OCI-LY3 (cell line): ENCODE measurements at regions not wholly inside any gene's neighbourhood (a gene's known extent, or its start where the extent isn't known, plus 50 kb on each side); places are given as distances from the start of the nearest gene placed in this dataset.

Experiments used
- H2AFZ ChIP-seq: fragments of 200-600, 300-600 bp; shearing (Covaris generic); 2 replicates; pipeline ENCODE4 v1.6.0; 2014; ENCODE audit warnings: antibody characterized with exemption, low read depth, low read length
- H3K27ac ChIP-seq: fragments of 200-600, 300-600 bp; sonication (generic); 2 replicates; pipeline ENCODE4 v1.5.1; 2014; ENCODE audit warnings: mild to moderate bottlenecking, low read length, moderate library complexity, mixed read lengths
- H3K27me3 ChIP-seq: fragments of 200-600, 300-600 bp; sonication (generic); 2 replicates; pipeline ENCODE4 v1.6.1; 2014; ENCODE audit warnings: low read depth, low read length, mixed read lengths
- H3K36me3 ChIP-seq: fragments of 200-600, 300-600 bp; sonication (generic); replicated peaks from 2 replicates; pipeline ENCODE3; 2014; ENCODE audit warnings: low read depth, low read length, mixed read lengths
- H3K4me1 ChIP-seq: fragments of 300-600, 200-600 bp; sonication (generic); 2 replicates; pipeline ENCODE4 v1.6.1; 2014; ENCODE audit warnings: low read length, mixed read lengths
- H3K4me2 ChIP-seq: fragments of 200-600, 300-600 bp; sonication (generic); 2 replicates; pipeline ENCODE4 v1.6.1; 2014; ENCODE audit warnings: low read length, mixed read lengths
- H3K4me3 ChIP-seq: fragments of 300-600, 200-600 bp; sonication (generic); 2 replicates; pipeline ENCODE4 v1.5.1; 2014; ENCODE audit warnings: antibody characterized with exemption, mild to moderate bottlenecking, low read length, moderate library complexity
- H3K79me2 ChIP-seq: fragments of 300-600, 200-600 bp; shearing (Covaris generic); 2 replicates; pipeline ENCODE4 v1.6.1; 2014; ENCODE audit warnings: mild to moderate bottlenecking, low read length, mixed read lengths
- H3K9ac ChIP-seq: fragments of 300-600, 200-600 bp; shearing (Covaris generic); 2 replicates; pipeline ENCODE4 v1.6.0; 2014; ENCODE audit warnings: mild to moderate bottlenecking, low read length, moderate library complexity
- H3K9me3 ChIP-seq: fragments of 200-600, 300-600 bp; shearing (Covaris generic); 2 replicates; pipeline ENCODE4 v1.6.1; 2014; ENCODE audit warnings: low read length, mixed read lengths; ENCODE audit not compliant: insufficient read depth
- H4K20me1 ChIP-seq: fragments of 200-600, 300-600 bp; sonication (generic); 2 replicates; pipeline ENCODE4 v1.6.1; 2016; ENCODE audit warnings: low read length, mixed read lengths; ENCODE audit not compliant: insufficient read depth
- EZH2phosphoT487 ChIP-seq: fragments of 200-600 bp; shearing (Covaris generic); IDR thresholded peaks from 2 replicates; pipeline ENCODE4 v1.6.1; 2018; ENCODE audit warnings: antibody characterized with exemption, mixed run types, low read depth
- TF ChIP-seq, protein P1 (sequence below): fragments of 200-600, 300-600 bp; sonication (generic); IDR thresholded peaks from 2 replicates; pipeline ENCODE4 v1.5.1; 2014; ENCODE audit warnings: antibody characterized with exemption, low read length, low read depth

DNA sequence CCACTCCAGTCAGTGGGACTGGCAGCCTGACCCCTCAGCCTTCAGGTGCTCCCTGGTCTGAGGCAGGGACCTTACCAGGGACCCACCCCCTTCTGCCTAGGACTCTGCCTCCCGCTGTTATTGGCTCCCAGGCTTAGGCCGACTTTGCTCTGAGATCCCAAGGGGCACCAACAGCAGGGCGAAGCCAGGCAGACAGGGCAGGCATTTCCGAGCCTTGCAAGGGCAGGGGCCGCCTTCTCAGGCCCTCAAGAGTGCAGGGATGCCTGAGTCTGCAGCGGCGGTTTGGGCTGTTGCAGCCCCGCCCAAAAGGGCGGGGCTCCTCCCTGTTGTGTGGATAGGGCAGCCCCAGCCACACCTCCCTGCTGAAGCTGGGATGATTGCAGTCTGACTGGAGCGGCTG lies 644.6 kb downstream of the PRR16 start:
- Histone ChIP-seq H3K27me3 (no peaks in the 10 kb centered on the region), H3K4me1 (no peaks in the 10 kb centered on the region), H3K4me3 (no peak overlapping the region), H3K27ac (no peak overlapping the region), H2AFZ (no peak overlapping the region), H4K20me1 (no peaks in the 10 kb centered on the region), H3K79me2 (no peaks in the 10 kb centered on the region), H3K9me3 (no peaks in the 10 kb centered on the region), H3K4me2 (no peak overlapping the region), H3K36me3 (no peaks in the 10 kb centered on the region), H3K9ac (no peak overlapping the region)
- TF ChIP-seq EZH2phosphoT487 = no peak
- TF ChIP-seq, protein P1, sequence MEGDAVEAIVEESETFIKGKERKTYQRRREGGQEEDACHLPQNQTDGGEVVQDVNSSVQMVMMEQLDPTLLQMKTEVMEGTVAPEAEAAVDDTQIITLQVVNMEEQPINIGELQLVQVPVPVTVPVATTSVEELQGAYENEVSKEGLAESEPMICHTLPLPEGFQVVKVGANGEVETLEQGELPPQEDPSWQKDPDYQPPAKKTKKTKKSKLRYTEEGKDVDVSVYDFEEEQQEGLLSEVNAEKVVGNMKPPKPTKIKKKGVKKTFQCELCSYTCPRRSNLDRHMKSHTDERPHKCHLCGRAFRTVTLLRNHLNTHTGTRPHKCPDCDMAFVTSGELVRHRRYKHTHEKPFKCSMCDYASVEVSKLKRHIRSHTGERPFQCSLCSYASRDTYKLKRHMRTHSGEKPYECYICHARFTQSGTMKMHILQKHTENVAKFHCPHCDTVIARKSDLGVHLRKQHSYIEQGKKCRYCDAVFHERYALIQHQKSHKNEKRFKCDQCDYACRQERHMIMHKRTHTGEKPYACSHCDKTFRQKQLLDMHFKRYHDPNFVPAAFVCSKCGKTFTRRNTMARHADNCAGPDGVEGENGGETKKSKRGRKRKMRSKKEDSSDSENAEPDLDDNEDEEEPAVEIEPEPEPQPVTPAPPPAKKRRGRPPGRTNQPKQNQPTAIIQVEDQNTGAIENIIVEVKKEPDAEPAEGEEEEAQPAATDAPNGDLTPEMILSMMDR = no peak

DNA sequence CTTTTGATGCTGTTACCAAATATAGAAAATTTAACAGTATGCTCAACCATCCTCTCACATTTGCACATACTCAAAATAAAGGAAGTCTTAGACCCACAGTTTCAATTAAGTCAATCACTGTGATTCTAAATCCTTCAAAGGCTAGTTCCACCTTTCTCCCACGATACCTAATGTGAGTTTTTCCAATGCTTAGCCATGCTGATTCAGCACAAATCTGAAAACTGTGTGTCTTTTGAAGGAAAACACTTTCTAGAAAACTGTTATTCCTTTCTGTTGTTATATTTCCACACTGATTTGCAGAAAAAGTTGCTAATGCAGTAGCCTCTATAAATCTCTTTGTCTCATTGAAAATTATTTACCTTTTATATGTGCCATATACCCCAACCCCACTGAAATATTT lies 645.7 kb downstream of the PRR16 start:
- no peaks in the 10 kb centered on the region for H3K27me3 ChIP-seq
- H3K36me3 ChIP-seq = no peaks in the 10 kb centered on the region
- H3K79me2 ChIP-seq = no peaks in the 10 kb centered on the region
- H3K9me3 ChIP-seq = no peaks in the 10 kb centered on the region
- H2AFZ ChIP-seq = no peak overlapping the region
- no peak overlapping the region for H3K9ac ChIP-seq
- no peak overlapping the region for H3K4me3 ChIP-seq
- H3K4me1 ChIP-seq = no peaks in the 10 kb centered on the region
- no peaks in the 10 kb centered on the region for H4K20me1 ChIP-seq
- TF ChIP-seq EZH2phosphoT487 = no peak
- TF ChIP-seq, protein P1 = no peak
- no peak overlapping the region for H3K4me2 ChIP-seq
- H3K27ac ChIP-seq = no peak overlapping the region

- H3K79me2 ChIP-seq = no peaks in the 10 kb centered on the region
- no peaks in the 10 kb centered on the region for H3K27me3 ChIP-seq
- H3K27ac ChIP-seq = no peak overlapping the region
- TF ChIP-seq EZH2phosphoT487 = no peak
- TF ChIP-seq, protein P1 = no peak
- no peak overlapping the region for H3K4me3 ChIP-seq
- no peak overlapping the region for H3K4me2 ChIP-seq
- H2AFZ ChIP-seq = no peak overlapping the region
- no peaks in the 10 kb centered on the region for H3K36me3 ChIP-seq
- no peaks in the 10 kb centered on the region for H4K20me1 ChIP-seq
- H3K9me3 ChIP-seq = no peaks in the 10 kb centered on the region
- H3K4me1 ChIP-seq = no peaks in the 10 kb centered on the region
- no peak overlapping the region for H3K9ac ChIP-seq
Measured at GRCh38 chr5:121121786-121122185, 657.7 kb downstream of the PRR16 start.

DNA sequence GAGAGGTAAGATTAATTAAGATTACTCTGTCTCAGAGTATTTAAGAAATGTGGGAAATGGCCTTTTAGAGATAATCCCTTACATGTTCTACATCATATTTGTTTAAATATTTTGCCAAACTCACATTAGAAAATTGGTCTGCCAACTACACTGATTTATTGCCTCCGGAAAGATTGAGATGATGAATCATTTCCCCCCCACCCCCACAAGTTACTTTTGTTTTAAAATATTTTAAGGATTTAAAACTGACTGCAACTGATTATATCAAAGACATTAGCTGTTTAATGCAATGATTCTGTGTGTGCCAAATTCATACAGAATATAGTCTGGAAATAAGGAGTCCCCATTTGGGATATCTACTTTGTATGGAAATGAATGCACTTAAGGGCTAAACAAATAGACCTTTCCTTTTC lies 674.4 kb downstream of the PRR16 start:
- Histone ChIP-seq H3K4me1 (no peaks in the 10 kb centered on the region), H3K4me3 (no peak overlapping the region), H3K27me3 (no peaks in the 10 kb centered on the region), H3K36me3 (no peaks in the 10 kb centered on the region), H4K20me1 (no peaks in the 10 kb centered on the region), H3K27ac (no peak overlapping the region), H3K9ac (no peak overlapping the region), H3K9me3 (no peaks in the 10 kb centered on the region), H3K79me2 (no peaks in the 10 kb centered on the region), H2AFZ (no peak overlapping the region), H3K4me2 (no peak overlapping the region)
- no peak for TF ChIP-seq EZH2phosphoT487
- TF ChIP-seq, protein P1 = no peak
